Adrenal gland (tissue), 9 donors: ENCODE measurements at regions not wholly inside any gene's neighbourhood (a gene's known extent, or its start where the extent isn't known, plus 50 kb on each side); places are given as distances from the start of the nearest gene placed in this dataset.

Experiments used
- DNase-seq, 7 donors: peaks; one replicate each; pipeline ENCODE4 v3.0.0-alpha.2; 2019 to 2020
- H3K27ac ChIP-seq, 5 donors: fragments of 200-600 bp; sonication (generic) in 4 of 5; 1 replicate in 3 of 5; 2 replicates in 2 of 5; pipeline versions ENCODE4 v1.5.1 to v1.8.0; 2016 to 2020; ENCODE audit warnings: mild to moderate bottlenecking in 1 of 5
- H3K27me3 ChIP-seq: fragments of 200-600 bp; 2 replicates; pipeline ENCODE4 v1.8.0; 2021
- H3K36me3 ChIP-seq, 2 donors: fragments of 200-600 bp; replicated peaks in 1 of 2; 1 replicate in 1 of 2; 2 replicates in 1 of 2; pipeline versions ENCODE4 v1.5.1 to v1.8.0; 2018 to 2022
- H3K4me1 ChIP-seq, 2 donors: fragments of 200-600 bp; replicated peaks in 1 of 2; 1 replicate in 1 of 2; 2 replicates in 1 of 2; pipeline versions ENCODE4 v1.5.1 to v1.8.0; 2018 to 2021
- H3K4me3 ChIP-seq, 4 donors: fragments of 200-600 bp; sonication (generic) in 3 of 4; one replicate each; pipeline ENCODE4 v1.5.1; 2016 to 2018
- H3K9me3 ChIP-seq, 3 donors: fragments of 200-600 bp; sonication (generic) in 1 of 3; replicated peaks in 1 of 3; 1 replicate in 2 of 3; 2 replicates in 1 of 3; pipeline versions ENCODE4 v1.5.1 to v1.8.0; 2016 to 2021
- POLR2A ChIP-seq, 2 donors: fragments of 450-650 bp; IDR thresholded peaks; one replicate each; pipeline ENCODE4 v1.6.1; 2017; ENCODE audit warnings: antibody characterized with exemption in 2 of 2, mild to moderate bottlenecking in 2 of 2, moderate library complexity in 1 of 2
- WGBS, 4 donors: extraction: QIAGEN DNeasy Blood & Tissue Kit in 2 of 4; methylation state at CpG; one replicate each; pipeline versions ENCODE4 v1.1.5 to v1.1.7; 2013 to 2017; 5-methylcytosine and 5-hydroxymethylcytosine counted together
- intact Hi-C, 2 donors: fragments of 100-400 bp; cut with DNase I; formaldehyde crosslinking; loops; one replicate each; pipeline versions ENCODE4 v1.14.1 to v1.15.0; 2022 to 2023
- TF ChIP-seq, protein P1 (sequence below), 6 experiments: fragments of 450-650 bp in 4 of 6; fragments of 200-600 bp in 2 of 6; sonication (generic) in 1 of 6; IDR thresholded peaks; 1 replicate in 5 of 6; 2 replicates in 1 of 6; pipeline versions ENCODE4 v1.5.1 to v1.8.0; 2016 to 2021; ENCODE audit warnings: antibody characterized with exemption in 6 of 6, mild to moderate bottlenecking in 2 of 6, moderate library complexity in 1 of 6
- donor health status: healthy with polysubstance abuse.
- donor health status: Bipolar disorder and iron deficiency.
- donor health status: DM: yes; HTN: yes; CAD: no.
- donor health status: DM: no; HTN: no; CAD: no.
- donor health status: DM: no; HTN: no; CAD: no.

DNA sequence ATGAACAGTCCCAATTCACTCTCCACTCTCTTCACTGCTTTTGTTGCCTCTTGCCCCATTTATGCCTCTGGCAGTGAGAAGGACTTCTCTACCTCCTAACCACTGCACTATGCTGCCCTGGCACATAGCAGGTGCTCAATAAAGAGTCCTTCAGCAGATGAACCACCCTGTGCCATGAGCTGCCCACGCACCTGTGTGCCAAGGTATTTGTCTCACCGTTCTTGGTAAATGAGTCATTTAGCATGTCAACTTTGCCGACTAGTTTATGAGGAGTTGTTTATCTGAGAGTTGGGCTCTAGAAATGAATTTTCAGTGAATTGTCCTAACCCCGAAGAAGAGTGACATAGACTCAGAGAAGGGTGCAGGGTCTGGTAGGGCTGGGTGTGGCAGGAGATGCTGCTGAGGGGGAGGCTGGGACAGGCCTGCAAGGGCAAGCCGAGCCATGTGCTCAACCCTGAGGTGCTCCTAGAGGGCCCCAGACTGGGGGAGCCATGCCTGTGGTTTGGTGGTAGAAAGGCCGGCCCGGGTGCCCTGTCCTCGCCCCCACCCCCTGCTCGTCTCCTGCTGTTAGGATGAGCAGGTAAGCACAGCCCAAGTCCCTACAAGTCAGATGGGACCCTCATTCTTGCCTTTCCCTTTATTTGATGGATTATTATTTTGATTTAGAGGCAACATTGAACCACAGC is 654.5 kb downstream of the MATN1 start:
- Histone ChIP-seq H3K9me3 (no peaks in the 10 kb centered on the region), H3K4me1 (no peaks in the 10 kb centered on the region), H3K4me3 (no peak overlapping the region), H3K27ac (no peak overlapping the region), H3K36me3 (no peaks in the 10 kb centered on the region), H3K27me3 (no peaks in the 10 kb centered on the region)
- no peak for DNase-seq
- no peak for TF ChIP-seq POLR2A (IDR thresholded peaks at IDR 0.05)
- TF ChIP-seq, protein P1, sequence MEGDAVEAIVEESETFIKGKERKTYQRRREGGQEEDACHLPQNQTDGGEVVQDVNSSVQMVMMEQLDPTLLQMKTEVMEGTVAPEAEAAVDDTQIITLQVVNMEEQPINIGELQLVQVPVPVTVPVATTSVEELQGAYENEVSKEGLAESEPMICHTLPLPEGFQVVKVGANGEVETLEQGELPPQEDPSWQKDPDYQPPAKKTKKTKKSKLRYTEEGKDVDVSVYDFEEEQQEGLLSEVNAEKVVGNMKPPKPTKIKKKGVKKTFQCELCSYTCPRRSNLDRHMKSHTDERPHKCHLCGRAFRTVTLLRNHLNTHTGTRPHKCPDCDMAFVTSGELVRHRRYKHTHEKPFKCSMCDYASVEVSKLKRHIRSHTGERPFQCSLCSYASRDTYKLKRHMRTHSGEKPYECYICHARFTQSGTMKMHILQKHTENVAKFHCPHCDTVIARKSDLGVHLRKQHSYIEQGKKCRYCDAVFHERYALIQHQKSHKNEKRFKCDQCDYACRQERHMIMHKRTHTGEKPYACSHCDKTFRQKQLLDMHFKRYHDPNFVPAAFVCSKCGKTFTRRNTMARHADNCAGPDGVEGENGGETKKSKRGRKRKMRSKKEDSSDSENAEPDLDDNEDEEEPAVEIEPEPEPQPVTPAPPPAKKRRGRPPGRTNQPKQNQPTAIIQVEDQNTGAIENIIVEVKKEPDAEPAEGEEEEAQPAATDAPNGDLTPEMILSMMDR (IDR thresholded peaks at IDR 0.05): no peak
- 80 to 90% (median 89%) methylated on average over 7 to 9 of the region's 9 CpGs for WGBS, 4 donors
- intact Hi-C loops: no loop called here

DNA sequence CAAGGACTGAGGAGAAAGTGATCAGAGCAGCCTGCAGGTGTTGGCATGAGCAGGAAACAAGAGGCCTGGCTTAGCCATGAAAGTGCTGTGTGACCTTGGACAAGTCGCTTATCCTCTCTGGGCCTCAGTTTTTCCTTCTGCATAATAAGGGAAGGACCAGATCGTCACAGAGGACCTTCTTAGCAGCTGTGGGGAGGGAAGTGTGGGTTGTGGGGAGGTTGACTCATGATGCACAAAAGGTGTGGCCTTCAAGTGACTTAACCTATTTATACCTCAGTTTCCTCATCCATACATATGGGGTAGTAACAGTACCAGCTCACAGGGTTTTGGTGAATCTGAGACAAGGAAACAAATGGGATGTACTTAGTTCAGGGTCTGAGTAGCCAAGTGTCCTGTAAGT is 658.8 kb downstream of the MATN1 start:
- no peak for DNase-seq
- intact Hi-C loops: no loop called here
- no peak overlapping the region for H3K27ac ChIP-seq
- TF ChIP-seq, protein P1 (IDR thresholded peaks at IDR 0.05): no peak
- TF ChIP-seq POLR2A (IDR thresholded peaks at IDR 0.05): no peak
- 41 to 66% (median 62%) methylated on average over 2 of the region's 2 CpGs for WGBS, 4 donors
- H3K9me3 ChIP-seq: no peaks in the 10 kb centered on the region
- H3K4me3 ChIP-seq: no peak overlapping the region
- H3K27me3 ChIP-seq: no peaks in the 10 kb centered on the region
- H3K36me3 ChIP-seq: no peaks in the 10 kb centered on the region
- no peaks in the 10 kb centered on the region for H3K4me1 ChIP-seq

DNA sequence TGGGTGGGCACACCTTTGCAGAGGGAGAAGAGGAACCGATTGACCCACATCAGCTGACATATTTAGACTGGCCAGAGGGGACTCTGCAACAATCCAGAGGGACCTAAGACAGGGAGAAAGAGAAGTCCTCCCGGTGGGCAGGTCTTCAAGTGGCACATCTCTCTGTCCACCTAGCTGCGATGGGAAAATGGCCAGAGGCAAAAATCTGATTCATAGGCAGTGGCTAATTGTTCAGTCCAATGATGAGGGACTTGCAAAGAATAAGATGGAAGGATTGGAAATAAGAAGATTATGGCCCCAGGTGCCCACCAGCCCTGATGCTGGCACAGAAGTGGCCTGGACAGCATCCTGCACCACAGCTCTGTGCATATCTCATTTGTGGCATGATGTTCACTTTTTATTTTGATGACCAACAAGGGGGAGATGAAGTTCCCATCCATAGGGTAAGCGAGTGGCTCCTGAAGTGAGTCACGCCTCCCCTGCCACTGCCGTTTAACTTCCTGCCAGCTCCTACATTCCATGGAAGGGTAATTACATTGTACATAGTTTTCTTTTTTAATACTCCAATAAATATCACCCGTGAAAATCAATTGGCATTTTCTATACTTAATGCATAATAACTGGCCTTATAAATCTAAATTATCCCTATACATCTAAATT is 659.6 kb downstream of the MATN1 start:
- DNase-seq: no peak
- WGBS, 4 donors: 81 to 84% (median 82%) methylated on average over 7 of the region's 7 CpGs
- H3K4me1 ChIP-seq: no peaks in the 10 kb centered on the region
- no peaks in the 10 kb centered on the region for H3K36me3 ChIP-seq
- H3K9me3 ChIP-seq: no peaks in the 10 kb centered on the region
- TF ChIP-seq POLR2A (IDR thresholded peaks at IDR 0.05): no peak
- TF ChIP-seq, protein P1 (IDR thresholded peaks at IDR 0.05): no peak
- H3K27ac ChIP-seq: no peak overlapping the region
- no peaks in the 10 kb centered on the region for H3K27me3 ChIP-seq
- intact Hi-C loops: no loop called here
- H3K4me3 ChIP-seq: no peak overlapping the region

DNA sequence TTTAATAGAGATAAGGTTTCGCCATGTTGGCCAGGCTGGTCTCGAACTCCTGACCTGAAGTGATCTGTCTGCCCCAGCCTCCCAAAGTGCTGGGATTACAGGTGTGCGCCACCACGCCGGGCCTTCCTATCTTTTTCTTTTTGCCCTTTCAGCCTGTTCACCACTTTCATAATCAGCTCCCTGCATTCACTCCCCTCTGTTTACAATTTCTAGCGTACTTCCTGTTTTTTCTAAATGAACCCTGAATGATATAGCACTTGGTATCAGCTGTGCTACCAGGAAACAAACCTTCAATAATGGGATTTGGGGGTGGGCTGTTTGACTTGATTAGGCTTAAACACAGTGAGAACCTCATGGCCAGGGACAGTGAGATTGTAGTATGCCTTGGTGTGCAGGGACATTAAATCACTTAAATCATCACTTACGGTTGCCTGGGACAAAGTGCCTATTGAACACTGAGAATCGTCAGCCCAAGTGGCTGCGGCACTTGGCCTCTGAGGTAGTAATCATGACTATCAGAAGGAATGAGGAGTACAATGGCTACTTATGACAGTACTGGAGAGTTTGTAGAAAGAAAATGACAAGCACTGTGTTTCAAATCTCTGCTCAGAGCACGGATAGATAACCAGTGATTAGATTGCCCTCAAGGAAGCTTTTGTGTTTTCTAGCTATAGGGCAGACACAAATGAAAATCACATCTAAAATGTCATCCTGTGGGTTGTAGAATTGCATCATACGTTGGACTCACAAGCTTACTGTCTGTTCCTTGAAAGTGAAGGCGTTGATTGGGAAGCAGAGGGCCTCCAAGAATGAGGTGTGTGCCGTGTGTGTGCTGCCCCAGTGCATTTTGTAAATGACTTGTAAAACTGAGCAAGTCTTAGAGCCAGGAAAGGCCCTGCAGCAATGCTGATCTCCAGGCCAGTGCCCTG is 661.8 kb downstream of the MATN1 start:
- Histone ChIP-seq H3K4me1 (no peaks in the 10 kb centered on the region), H3K9me3 (no peaks in the 10 kb centered on the region), H3K36me3 (no peaks in the 10 kb centered on the region), H3K27me3 (no peaks in the 10 kb centered on the region), H3K4me3 (no peak overlapping the region), H3K27ac (no peak overlapping the region)
- DNase-seq: no peak
- WGBS, 4 donors: 81 to 86% (median 84%) methylated on average over 13 of the region's 13 CpGs
- no peak for TF ChIP-seq POLR2A (IDR thresholded peaks at IDR 0.05)
- TF ChIP-seq, protein P1 (IDR thresholded peaks at IDR 0.05): no peak
- intact Hi-C loops: no loop called here
